ENCODE measurements at regions not wholly inside any gene's neighbourhood (a gene's known extent, or its start where the extent isn't known, plus 50 kb on each side); places are given as distances from the start of the nearest gene placed in this dataset.

DNA sequence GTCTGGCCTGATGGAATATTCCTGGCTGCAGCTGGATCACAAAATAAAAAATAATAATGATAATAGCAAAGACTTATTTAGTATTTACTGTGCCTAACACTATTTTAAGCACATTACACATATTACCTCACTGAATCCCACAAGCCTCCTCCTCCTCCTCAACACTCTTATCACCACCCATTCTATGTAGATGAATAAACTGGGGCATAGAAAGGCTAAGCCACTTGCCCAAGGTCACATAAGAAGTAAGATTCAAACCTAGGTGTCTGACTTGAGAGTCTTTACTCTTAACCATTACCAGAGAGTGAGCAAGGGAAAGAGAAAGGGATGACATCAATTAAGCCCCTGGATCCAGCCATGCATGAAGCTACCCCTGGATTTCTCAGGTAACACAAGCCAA lies 493.1 kb downstream of the SHQ1 start:
- ChIA-PET CTCF (no interaction called here), POLR2A (ENCODE audit: unreplicated experiment) (no interaction called here)
- Histone ChIP-seq H3F3A (ENCODE audit: insufficient read depth, low read depth) (no peaks in the 10 kb centered on the region), H3K9me2 (ENCODE audit: insufficient read depth) (no peaks in the 10 kb centered on the region), H3K79me2 (ENCODE audit: low read depth) (no peaks in the 10 kb centered on the region), H3K4me2 (no peak overlapping the region), H3K36me3 (ENCODE audit: low read depth) (no peaks in the 10 kb centered on the region), H3K27me3 (ENCODE audit: insufficient read depth, low read depth) (no peaks in the 10 kb centered on the region), H3K4me1 (replicated peaks; ENCODE audit: insufficient read depth) (no peaks in the 10 kb centered on the region), H3K27ac (no peak overlapping the region), H4K20me1 (ENCODE audit: insufficient read depth) (no peaks in the 10 kb centered on the region), H2AFZ (no peak overlapping the region), H3K9me3 (ENCODE audit: insufficient read depth, low read depth) (no peaks in the 10 kb centered on the region), H3K4me3 (no peak overlapping the region)
- no TSS peak for BruUV-seq (replicated peaks)
- intact Hi-C loops (cut with micrococcal nuclease; ENCODE audit: unreplicated experiment), result no loop called here
- no peak for DNase-seq
- no peak for TF ChIP-seq EZH2 (IDR thresholded peaks at IDR 0.05; ENCODE audit: low read depth)
- TF ChIP-seq, protein P1, sequence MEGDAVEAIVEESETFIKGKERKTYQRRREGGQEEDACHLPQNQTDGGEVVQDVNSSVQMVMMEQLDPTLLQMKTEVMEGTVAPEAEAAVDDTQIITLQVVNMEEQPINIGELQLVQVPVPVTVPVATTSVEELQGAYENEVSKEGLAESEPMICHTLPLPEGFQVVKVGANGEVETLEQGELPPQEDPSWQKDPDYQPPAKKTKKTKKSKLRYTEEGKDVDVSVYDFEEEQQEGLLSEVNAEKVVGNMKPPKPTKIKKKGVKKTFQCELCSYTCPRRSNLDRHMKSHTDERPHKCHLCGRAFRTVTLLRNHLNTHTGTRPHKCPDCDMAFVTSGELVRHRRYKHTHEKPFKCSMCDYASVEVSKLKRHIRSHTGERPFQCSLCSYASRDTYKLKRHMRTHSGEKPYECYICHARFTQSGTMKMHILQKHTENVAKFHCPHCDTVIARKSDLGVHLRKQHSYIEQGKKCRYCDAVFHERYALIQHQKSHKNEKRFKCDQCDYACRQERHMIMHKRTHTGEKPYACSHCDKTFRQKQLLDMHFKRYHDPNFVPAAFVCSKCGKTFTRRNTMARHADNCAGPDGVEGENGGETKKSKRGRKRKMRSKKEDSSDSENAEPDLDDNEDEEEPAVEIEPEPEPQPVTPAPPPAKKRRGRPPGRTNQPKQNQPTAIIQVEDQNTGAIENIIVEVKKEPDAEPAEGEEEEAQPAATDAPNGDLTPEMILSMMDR (conservative IDR thresholded peaks at IDR 0.05), result no peak

DNA sequence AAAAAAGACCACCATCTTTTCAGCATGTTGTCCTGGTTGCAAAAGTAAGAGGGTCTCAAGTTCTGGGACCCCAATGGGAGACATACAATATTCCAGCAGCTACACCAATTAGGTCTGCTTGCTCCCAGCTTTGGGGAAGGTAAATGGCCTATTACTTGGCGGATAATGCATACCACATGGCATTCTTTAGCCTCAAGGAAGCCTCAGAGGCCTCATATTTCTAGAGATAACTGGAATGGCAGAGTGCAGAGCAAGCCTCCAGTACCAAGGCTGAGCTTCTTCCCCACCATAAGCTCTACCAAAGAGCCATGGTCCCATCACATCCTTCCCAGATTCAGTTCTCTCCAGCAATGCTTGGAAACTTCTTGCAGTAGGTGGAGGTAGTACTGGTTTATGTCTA lies 493.8 kb downstream of the SHQ1 start:
- H4K20me1 ChIP-seq (ENCODE audit: insufficient read depth), result no peaks in the 10 kb centered on the region
- H3K9me3 ChIP-seq (ENCODE audit: insufficient read depth, low read depth), result no peaks in the 10 kb centered on the region
- DNase-seq, result no peak
- no peaks in the 10 kb centered on the region for H3K79me2 ChIP-seq (ENCODE audit: low read depth)
- intact Hi-C loops (cut with micrococcal nuclease; ENCODE audit: unreplicated experiment), result no loop called here
- H3K27me3 ChIP-seq (ENCODE audit: insufficient read depth, low read depth), result no peaks in the 10 kb centered on the region
- no peaks in the 10 kb centered on the region for H3F3A ChIP-seq (ENCODE audit: insufficient read depth, low read depth)
- no peak overlapping the region for H3K4me3 ChIP-seq
- H2AFZ ChIP-seq, result no peak overlapping the region
- no peaks in the 10 kb centered on the region for H3K4me1 ChIP-seq (replicated peaks; ENCODE audit: insufficient read depth)
- ChIA-PET POLR2A (ENCODE audit: unreplicated experiment) (no interaction called here), CTCF (no interaction called here)
- H3K36me3 ChIP-seq (ENCODE audit: low read depth), result no peaks in the 10 kb centered on the region
- no TSS peak for BruUV-seq (replicated peaks)
- TF ChIP-seq EZH2 (IDR thresholded peaks at IDR 0.05; ENCODE audit: low read depth), result no peak
- TF ChIP-seq, protein P1 (conservative IDR thresholded peaks at IDR 0.05), result no peak
- no peak overlapping the region for H3K27ac ChIP-seq
- no peak overlapping the region for H3K4me2 ChIP-seq
- H3K9me2 ChIP-seq (ENCODE audit: insufficient read depth), result no peaks in the 10 kb centered on the region

DNA sequence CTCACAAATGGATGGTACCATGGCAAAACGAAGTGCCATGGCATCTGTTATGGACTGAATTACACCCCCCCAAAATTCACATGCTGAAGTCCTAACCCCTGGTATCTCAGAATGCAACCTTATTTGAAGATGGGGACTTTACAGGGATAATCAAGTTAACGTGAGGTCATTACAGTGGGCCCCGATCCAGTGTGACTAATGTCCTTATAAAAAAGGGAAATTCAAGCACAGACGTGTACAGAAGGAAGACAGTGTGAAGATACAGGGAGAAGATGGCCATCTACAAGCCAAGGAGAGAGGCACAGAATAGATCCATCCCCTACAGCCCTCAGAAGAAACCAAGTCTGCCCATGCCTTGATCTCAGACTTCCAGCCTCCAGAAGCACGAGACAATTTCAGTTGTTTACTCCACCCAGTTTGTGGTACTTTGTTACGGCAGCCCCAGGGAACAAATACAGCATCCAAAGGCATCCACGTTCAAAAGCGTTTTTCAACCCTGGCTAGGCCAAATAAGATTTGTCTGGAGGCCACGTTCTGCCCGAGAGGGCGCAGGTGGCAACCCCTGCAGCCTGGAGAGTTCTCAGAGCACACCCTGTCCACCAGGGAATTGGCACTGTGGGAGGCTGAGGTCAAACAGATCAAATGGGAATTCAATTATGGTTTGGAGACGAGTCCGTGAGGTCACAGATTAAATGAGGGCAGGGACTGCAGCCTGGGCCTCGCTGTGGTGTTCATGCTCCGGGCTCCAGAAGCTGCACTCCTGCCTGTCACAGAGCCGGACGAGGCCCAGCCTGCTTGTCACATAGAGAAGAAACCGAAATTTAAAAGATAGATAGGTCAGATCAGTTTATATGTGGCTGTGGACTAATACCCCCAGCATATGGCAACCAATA lies 494.8 kb downstream of the SHQ1 start:
- CTCF ChIA-PET, result no interaction called here
- H4K20me1 ChIP-seq (ENCODE audit: insufficient read depth), result no peaks in the 10 kb centered on the region

More for the DNA sequence above, 494.8 kb downstream of the SHQ1 start:
- DNase-seq, result no peak
- intact Hi-C loops (cut with micrococcal nuclease; ENCODE audit: unreplicated experiment), result no loop called here
- TF ChIP-seq, protein P1 (conservative IDR thresholded peaks at IDR 0.05), result no peak
- no peak for TF ChIP-seq EZH2 (IDR thresholded peaks at IDR 0.05; ENCODE audit: low read depth)
- H3K4me1 ChIP-seq (replicated peaks; ENCODE audit: insufficient read depth), result no peaks in the 10 kb centered on the region
- no peaks in the 10 kb centered on the region for H3F3A ChIP-seq (ENCODE audit: insufficient read depth, low read depth)
- no peak overlapping the region for H3K4me2 ChIP-seq
- POLR2A ChIA-PET (ENCODE audit: unreplicated experiment), result no interaction called here
- H3K79me2 ChIP-seq (ENCODE audit: low read depth), result no peaks in the 10 kb centered on the region
- no peaks in the 10 kb centered on the region for H3K36me3 ChIP-seq (ENCODE audit: low read depth)
- H3K27ac ChIP-seq, result no peak overlapping the region
- no peaks in the 10 kb centered on the region for H3K9me2 ChIP-seq (ENCODE audit: insufficient read depth)
- BruUV-seq (replicated peaks), result no TSS peak
- no peak overlapping the region for H2AFZ ChIP-seq
- H3K27me3 ChIP-seq (ENCODE audit: insufficient read depth, low read depth), result no peaks in the 10 kb centered on the region
- H3K4me3 ChIP-seq, result no peak overlapping the region
- no peaks in the 10 kb centered on the region for H3K9me3 ChIP-seq (ENCODE audit: insufficient read depth, low read depth)
